Left ventricle myocardium inferior (tissue), 1 donor: ENCODE measurements at regions not wholly inside any gene's neighbourhood (a gene's known extent, or its start where the extent isn't known, plus 50 kb on each side); places are given as distances from the start of the nearest gene placed in this dataset.

Experiments
- DNase-seq: peaks from one replicate; pipeline ENCODE4 v3.0.0-alpha.2; 2020
- H3K27ac ChIP-seq: fragments of 200-600 bp; replicated peaks from 2 replicates; pipeline ENCODE4 v1.8.0; 2021
- H3K27me3 ChIP-seq: fragments of 200-600 bp; 2 replicates; pipeline ENCODE4 v1.8.0; 2021; ENCODE audit warnings: low read depth
- H3K36me3 ChIP-seq: fragments of 200-600 bp; 2 replicates; pipeline ENCODE4 v1.8.0; 2021
- H3K4me1 ChIP-seq: fragments of 200-600 bp; 2 replicates; pipeline ENCODE4 v1.8.0; 2021
- H3K4me3 ChIP-seq: fragments of 200-600 bp; 2 replicates; pipeline ENCODE4 v1.8.0; 2021; ENCODE audit warnings: mild to moderate bottlenecking, moderate library complexity
- H3K9me3 ChIP-seq: fragments of 200-600 bp; replicated peaks from 2 replicates; pipeline ENCODE4 v1.8.0; 2021
- CTCF ChIP-seq: fragments of 200-600 bp; IDR thresholded peaks from 2 replicates; pipeline ENCODE4 v1.8.0; 2021; ENCODE audit warnings: antibody characterized with exemption, mild to moderate bottlenecking, borderline replicate concordance
- intact Hi-C: fragments of 100-400 bp; cut with micrococcal nuclease; formaldehyde crosslinking; loops from one replicate; pipeline ENCODE4 v1.11.0; 2022
- donor health status: DM: no; HTN: yes; CAD: no; lungs with severe emphysema.

DNA sequence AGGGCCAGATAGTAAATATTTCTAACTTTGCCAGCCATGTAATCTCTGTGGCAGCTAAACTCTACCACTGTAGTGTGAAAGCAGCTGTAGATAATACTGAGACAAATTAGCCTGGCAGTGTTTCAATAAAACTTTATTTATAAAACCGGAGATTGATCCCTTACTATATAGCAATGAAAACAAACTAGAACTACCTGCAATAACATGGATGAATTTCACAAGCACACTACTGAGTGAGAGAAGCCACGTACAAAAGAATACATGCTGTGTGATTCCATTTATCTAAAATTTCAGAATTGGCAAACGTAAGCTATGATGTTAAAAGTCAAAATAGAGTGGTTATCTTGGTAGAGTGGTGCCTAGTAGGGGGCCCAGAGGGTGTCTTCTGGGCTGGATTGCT, 198.7 kb upstream of the SGK1 start:
- TF ChIP-seq CTCF, result no peak
- no peak for DNase-seq
- Histone ChIP-seq H3K9me3 (no peaks in the 10 kb centered on the region), H3K27ac (peak overlapping the region; percentile 91), H3K4me3 (peak overlapping the region; percentile 45), H3K4me1 (peaks cover 79% of the 10 kb centered on the region), H3K27me3 (no peaks in the 10 kb centered on the region), H3K36me3 (no peaks in the 10 kb centered on the region)
- intact Hi-C loops, result no loop called here

- H3K27ac ChIP-seq, result peak overlapping the region; percentile 91
- H3K4me3 ChIP-seq, result no peak overlapping the region
- H3K27me3 ChIP-seq, result no peaks in the 10 kb centered on the region
- no peak for TF ChIP-seq CTCF
- intact Hi-C loops, result no loop called here
- no peak for DNase-seq
- peaks cover 80% of the 10 kb centered on the region for H3K4me1 ChIP-seq
- H3K9me3 ChIP-seq, result no peaks in the 10 kb centered on the region
- H3K36me3 ChIP-seq, result no peaks in the 10 kb centered on the region
Observed at GRCh38 chr6:134515986-134516385, 198.1 kb upstream of the SGK1 start.

DNA sequence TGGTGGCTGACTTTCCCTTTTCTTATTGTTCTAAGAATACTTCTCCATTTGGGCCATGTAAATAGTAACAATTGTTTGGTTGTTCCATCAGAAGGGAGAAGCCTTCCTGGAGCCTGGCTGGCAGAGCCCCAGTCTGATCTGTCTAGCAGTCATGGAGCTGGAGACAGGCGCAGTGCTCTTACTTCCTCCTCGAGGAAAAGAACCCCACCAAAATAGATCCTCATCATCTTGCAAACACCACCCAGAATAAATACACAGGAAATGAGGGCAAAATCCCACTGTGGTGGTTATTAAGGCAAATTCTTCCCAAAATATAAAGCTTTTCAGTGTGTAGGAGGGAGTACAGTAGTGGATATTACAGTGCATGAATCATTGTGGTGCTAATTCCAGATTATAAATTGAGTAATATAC, 195.1 kb upstream of the SGK1 start:
- intact Hi-C loops, result no loop called here
- H3K4me1 ChIP-seq, result peaks cover 56% of the 10 kb centered on the region
- H3K4me3 ChIP-seq, result no peak overlapping the region
- peak overlapping the region; percentile 75 for H3K27ac ChIP-seq
- no peaks in the 10 kb centered on the region for H3K9me3 ChIP-seq
- TF ChIP-seq CTCF, result no peak
- no peaks in the 10 kb centered on the region for H3K27me3 ChIP-seq
- no peaks in the 10 kb centered on the region for H3K36me3 ChIP-seq
- peak; percentile 64 for DNase-seq

GRCh38 chr6:134511984-134512683, 194.2 kb upstream of the SGK1 start:
- DNase-seq, result no peak
- intact Hi-C loops, result no loop called here
- Histone ChIP-seq H3K4me3 (no peak overlapping the region), H3K27ac (peak overlapping the region; percentile 75), H3K4me1 (peaks cover 47% of the 10 kb centered on the region), H3K9me3 (no peaks in the 10 kb centered on the region), H3K27me3 (no peaks in the 10 kb centered on the region), H3K36me3 (no peaks in the 10 kb centered on the region)
- no peak for TF ChIP-seq CTCF

GRCh38 chr6:134510920-134511319, 193.0 kb upstream of the SGK1 start:
- no peaks in the 10 kb centered on the region for H3K9me3 ChIP-seq
- peak overlapping the region; percentile 75 for H3K27ac ChIP-seq
- H3K36me3 ChIP-seq, result no peaks in the 10 kb centered on the region
- no peak for DNase-seq
- intact Hi-C loops, result no loop called here
- no peaks in the 10 kb centered on the region for H3K27me3 ChIP-seq
- no peak for TF ChIP-seq CTCF
- no peak overlapping the region for H3K4me3 ChIP-seq
- peaks cover 35% of the 10 kb centered on the region for H3K4me1 ChIP-seq
